Right cardiac atrium (tissue), 5 donors: ENCODE measurements at regions not wholly inside any gene's neighbourhood (a gene's known extent, or its start where the extent isn't known, plus 50 kb on each side); places are given as distances from the start of the nearest gene placed in this dataset.

ENCODE experiments used
- ATAC-seq, 2 donors: fragments of 200-7000 bp; cut with Tn5 transposase; one replicate each; pipeline versions ENCODE4 v1.8.0 to v1.9.1; 2020; ENCODE audit warnings: moderate library complexity in 2 of 2, mild to moderate bottlenecking in 1 of 2
- DNase-seq, 3 donors: peaks; one replicate each; pipeline ENCODE4 v3.0.0-alpha.2; 2020
- H3K27ac ChIP-seq: one replicate; pipeline ENCODE4 v1.5.1; 2013; ENCODE audit warnings: mild to moderate bottlenecking, low read length, control low read depth, moderate library complexity
- H3K27me3 ChIP-seq: one replicate; pipeline ENCODE4 v1.6.1; 2013; ENCODE audit not compliant: control insufficient read depth, insufficient read depth
- H3K4me1 ChIP-seq: one replicate; pipeline ENCODE4 v1.6.1; 2013; ENCODE audit warnings: low read length; ENCODE audit not compliant: control insufficient read depth, insufficient read depth
- H3K4me3 ChIP-seq: one replicate; pipeline ENCODE4 v1.5.1; 2013; ENCODE audit warnings: low read length, control low read depth
- H3K9me3 ChIP-seq: one replicate; pipeline ENCODE4 v1.6.1; 2013; ENCODE audit warnings: low read length; ENCODE audit not compliant: control insufficient read depth
- WGBS: extraction: QIAGEN DNeasy Blood & Tissue Kit; methylation state at CpG from one replicate; pipeline ENCODE4 v1.1.7; 2013; 5-methylcytosine and 5-hydroxymethylcytosine counted together
- intact Hi-C, 4 donors: fragments of 100-400 bp; cut with DNase I; formaldehyde crosslinking; loops; one replicate each; pipeline versions ENCODE4 v1.11.0 to v1.14.0; 2022 to 2023
- donor health status: healthy with polysubstance abuse.
- donor health status: DM: no; HTN: yes; CAD: no.
- donor health status: DM: no; HTN: no; CAD: no.
- donor health status: DM: no; HTN: yes; CAD: no; lungs with severe emphysema.
- donor health status: DM: yes; HTN: yes; CAD: no.

DNA sequence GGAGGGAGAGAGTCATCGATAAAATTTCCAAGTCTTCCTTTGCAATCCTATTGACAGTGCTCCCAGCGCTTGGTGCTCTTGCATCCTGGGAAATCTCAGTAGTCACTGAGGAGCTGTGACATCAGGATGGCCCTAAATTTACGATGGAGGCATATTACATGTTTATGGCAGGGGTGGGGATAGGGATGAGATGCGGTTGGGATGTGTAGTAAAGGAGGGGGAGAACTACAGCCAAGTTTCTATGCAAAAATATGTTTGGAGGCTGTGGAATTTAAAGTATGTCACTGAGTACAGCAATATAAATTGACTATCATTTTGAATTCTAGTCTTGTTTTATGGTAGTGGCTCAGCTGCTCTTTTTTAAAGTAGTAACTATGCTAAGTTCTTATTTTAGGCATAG is 544.9 kb downstream of the PKHD1 start:
- DNase-seq = no peak
- Histone ChIP-seq H3K9me3 (no peaks in the 10 kb centered on the region), H3K27me3 (no peaks in the 10 kb centered on the region), H3K4me3 (no peak overlapping the region), H3K4me1 (no peaks in the 10 kb centered on the region), H3K27ac (no peak overlapping the region)
- intact Hi-C loops = no loop called here
- 58% methylated on average over 4 of the region's 4 CpGs for WGBS
- ATAC-seq = no peak

DNA sequence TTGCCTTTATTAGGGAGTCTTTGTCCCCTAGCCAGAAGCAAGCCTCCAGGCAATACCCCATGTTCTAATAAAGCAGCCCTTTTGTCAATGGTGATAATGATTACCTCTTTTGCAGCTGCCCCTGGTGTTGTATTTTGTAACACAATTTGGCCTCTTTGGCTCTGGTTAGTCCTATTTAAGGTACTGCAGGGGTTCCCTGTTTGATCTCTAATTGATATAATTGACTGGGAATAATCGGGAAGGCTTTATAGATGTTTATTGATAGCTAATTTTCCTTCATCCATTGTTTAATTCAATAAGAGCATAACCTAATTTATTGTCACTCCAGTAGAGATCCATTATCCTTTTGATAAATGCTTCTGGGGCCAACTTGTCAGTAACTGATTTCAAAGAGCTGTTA is 537.2 kb downstream of the PKHD1 start:
- ATAC-seq (no peak), DNase-seq (no peak)
- Histone ChIP-seq H3K27me3 (no peaks in the 10 kb centered on the region), H3K27ac (no peak overlapping the region), H3K4me3 (no peak overlapping the region), H3K4me1 (no peaks in the 10 kb centered on the region), H3K9me3 (no peaks in the 10 kb centered on the region)
- intact Hi-C loops = no loop called here
- WGBS = 64% methylated on average over 1 of the region's 1 CpG

DNA sequence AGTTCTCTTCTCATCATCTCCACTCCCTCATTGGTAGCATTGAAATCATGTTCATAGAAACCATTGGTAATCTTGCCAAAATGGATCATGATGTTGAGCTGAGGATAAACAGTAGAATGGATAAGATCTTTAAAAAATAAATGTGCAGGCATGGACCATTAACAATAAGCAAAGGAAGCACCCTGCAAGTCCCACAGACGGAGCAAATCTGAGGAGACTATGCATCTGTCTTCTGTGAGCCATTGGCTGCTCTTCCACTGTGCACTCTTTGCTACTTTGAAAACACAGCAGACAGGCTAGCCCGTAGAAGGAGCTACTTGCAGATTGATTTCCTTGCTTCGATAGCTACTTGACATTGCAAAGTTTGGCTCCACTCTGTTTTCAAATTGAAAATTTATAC is 535.0 kb downstream of the PKHD1 start:
- H3K4me1 ChIP-seq = no peaks in the 10 kb centered on the region
- ATAC-seq = no peak

DNA sequence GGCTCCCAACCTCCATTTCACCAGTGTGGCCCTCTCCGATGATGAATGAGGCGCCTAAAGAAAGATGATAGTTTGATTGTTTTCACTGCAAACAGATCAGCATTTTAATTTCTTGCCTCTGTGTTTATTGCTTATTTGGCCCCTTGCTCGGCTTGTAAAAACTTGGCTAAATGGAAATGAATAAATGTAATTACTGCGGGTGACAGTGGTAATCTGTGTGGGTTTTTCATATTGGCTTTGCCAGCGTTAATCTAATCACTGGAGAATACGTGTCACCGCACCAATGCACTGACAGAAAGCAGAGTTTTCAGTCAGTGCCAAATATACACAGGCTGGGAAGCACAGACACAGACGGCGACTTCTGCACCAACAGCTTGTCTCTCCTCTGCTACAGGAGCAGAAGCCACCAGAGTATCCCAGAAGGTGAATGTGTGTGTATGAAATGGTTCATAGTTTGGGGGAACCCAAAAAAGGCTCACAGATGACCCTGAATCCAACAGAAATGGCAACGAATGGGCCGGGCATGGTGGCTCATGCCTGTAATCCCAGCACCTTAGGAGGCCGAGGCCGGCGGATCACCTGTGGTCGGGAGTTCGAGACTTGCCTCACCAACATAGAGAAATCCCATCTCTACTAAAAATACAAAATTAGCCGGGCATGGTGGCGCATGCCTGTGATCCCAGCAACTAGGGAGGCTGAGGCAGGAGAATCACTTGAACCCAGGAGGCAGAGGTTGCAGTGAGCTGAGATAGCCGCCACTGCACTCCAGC is 534.0 kb downstream of the PKHD1 start:
- Histone ChIP-seq H3K4me3 (no peak overlapping the region), H3K4me1 (no peaks in the 10 kb centered on the region), H3K9me3 (no peaks in the 10 kb centered on the region), H3K27ac (no peak overlapping the region), H3K27me3 (no peaks in the 10 kb centered on the region)
- no peak for DNase-seq
- no peak for ATAC-seq
- 66% methylated on average over 19 of the region's 19 CpGs for WGBS
- intact Hi-C loops = no loop called here

More for the DNA sequence above, 535.0 kb downstream of the PKHD1 start:
- no peaks in the 10 kb centered on the region for H3K27me3 ChIP-seq
- DNase-seq = no peak
- H3K4me3 ChIP-seq = no peak overlapping the region
- H3K27ac ChIP-seq = no peak overlapping the region
- WGBS = 54% methylated on average over 3 of the region's 3 CpGs
- intact Hi-C loops = no loop called here
- no peaks in the 10 kb centered on the region for H3K9me3 ChIP-seq

DNA sequence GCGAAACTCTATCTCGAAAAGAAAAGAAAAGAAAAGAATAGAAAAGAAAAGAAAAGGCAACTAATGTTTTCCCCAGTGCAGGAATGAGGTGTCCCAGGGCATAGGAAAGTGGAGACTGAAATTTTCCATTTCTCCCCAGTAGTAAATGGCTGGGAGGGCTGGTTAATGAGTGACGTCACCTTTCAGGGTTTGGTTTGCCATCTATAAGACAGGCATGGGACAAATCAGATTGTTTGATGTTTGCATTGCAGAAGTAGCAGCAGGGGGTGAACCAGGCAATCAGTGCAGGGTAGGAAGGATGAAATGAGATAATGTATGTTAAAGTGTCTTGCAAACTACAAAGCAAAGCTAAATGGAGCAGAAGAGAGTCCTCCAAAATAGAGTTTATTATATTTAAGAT is 533.4 kb downstream of the PKHD1 start:
- WGBS = 67% methylated on average over 3 of the region's 3 CpGs
- Histone ChIP-seq H3K27ac (no peak overlapping the region), H3K4me1 (no peaks in the 10 kb centered on the region), H3K9me3 (no peaks in the 10 kb centered on the region), H3K4me3 (no peak overlapping the region), H3K27me3 (no peaks in the 10 kb centered on the region)
- intact Hi-C loops = no loop called here
- DNase-seq (no peak), ATAC-seq (no peak)

DNA sequence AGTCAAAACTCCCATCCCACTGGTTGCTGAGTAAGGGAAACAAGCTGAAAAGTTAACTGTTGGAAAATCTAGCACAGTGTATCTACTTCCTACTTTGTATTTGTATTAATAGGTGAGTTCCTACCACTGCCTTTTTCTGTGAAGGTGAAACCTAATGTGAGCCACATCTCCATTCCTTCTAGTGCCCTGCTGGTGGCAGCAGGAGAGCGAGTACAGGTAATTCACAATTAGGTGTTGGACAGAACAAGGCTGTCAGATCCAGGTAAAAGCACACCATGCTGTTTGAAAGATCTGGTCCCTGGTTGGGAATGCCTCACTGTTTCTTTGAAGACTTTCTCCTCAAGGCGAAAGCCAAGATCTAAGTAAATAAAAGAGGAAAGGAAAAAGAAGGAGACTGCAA is 528.4 kb downstream of the PKHD1 start:
- 73% methylated on average over 2 of the region's 2 CpGs for WGBS
- intact Hi-C loops = no loop called here
- H3K4me1 ChIP-seq = no peaks in the 10 kb centered on the region
- ATAC-seq = no peak
- H3K27ac ChIP-seq = no peak overlapping the region
- no peaks in the 10 kb centered on the region for H3K27me3 ChIP-seq
- no peak for DNase-seq
- H3K9me3 ChIP-seq = no peaks in the 10 kb centered on the region
- no peak overlapping the region for H3K4me3 ChIP-seq

DNA sequence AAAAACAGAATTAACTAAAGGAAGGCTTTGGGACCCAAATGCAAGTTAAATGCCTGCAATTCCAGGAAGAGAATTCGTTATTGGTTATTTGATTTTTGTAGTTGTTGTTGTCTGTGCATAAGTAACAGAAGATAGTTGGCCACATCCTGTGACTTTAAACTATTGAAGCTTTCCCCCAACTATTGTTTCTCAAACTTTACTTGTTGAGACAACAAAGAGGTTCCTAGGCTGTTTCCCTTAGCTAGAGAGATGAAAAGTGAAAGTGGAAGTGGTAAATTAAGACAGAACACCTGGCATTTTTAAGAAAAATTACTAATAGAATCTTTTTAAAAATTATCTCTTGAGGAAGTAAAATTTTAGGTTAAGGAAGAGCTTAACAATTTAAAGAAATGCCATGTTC is 525.2 kb downstream of the PKHD1 start:
- H3K27ac ChIP-seq = no peak overlapping the region
- no peaks in the 10 kb centered on the region for H3K27me3 ChIP-seq
- DNase-seq (no peak), ATAC-seq (no peak)
- intact Hi-C loops = no loop called here
- H3K4me1 ChIP-seq = no peaks in the 10 kb centered on the region
- 40% methylated on average over 1 of the region's 1 CpG for WGBS
- H3K4me3 ChIP-seq = no peak overlapping the region
- H3K9me3 ChIP-seq = no peaks in the 10 kb centered on the region
